ENCODE measurements at regions not wholly inside any gene's neighbourhood (a gene's known extent, or its start where the extent isn't known, plus 50 kb on each side); places are given as distances from the start of the nearest gene placed in this dataset.

GRCh38 chr15:77822631-77823230 lies 190.0 kb upstream of the LINGO1 start:
- Histone ChIP-seq H3K36me3 (ENCODE audit: control insufficient read depth, insufficient read depth, low read length) (no peaks in the 10 kb centered on the region), H3K27me3 (ENCODE audit: control insufficient read depth, insufficient read depth, low read length) (peaks cover 19% of the 10 kb centered on the region), H3K4me3 (ENCODE audit: low read depth, low read length) (no peak overlapping the region)
- no peak for TF ChIP-seq CTCF (IDR thresholded peaks at IDR 0.05; ENCODE audit: insufficient read depth, low read length, severe bottlenecking)
- FAIRE-seq, result no peak
- DNase-seq (ENCODE audit: low read depth), result no peak

- no peaks in the 10 kb centered on the region for H3K36me3 ChIP-seq (ENCODE audit: control insufficient read depth, insufficient read depth, low read length)
- DNase-seq (ENCODE audit: low read depth) (no peak), FAIRE-seq (no peak)
- H3K27me3 ChIP-seq (ENCODE audit: control insufficient read depth, insufficient read depth, low read length), result peaks cover 23% of the 10 kb centered on the region
- no peak for TF ChIP-seq CTCF (IDR thresholded peaks at IDR 0.05; ENCODE audit: insufficient read depth, low read length, severe bottlenecking)
- no peak overlapping the region for H3K4me3 ChIP-seq (ENCODE audit: low read depth, low read length)
Measured at GRCh38 chr15:77821959-77822256, 189.2 kb upstream of the LINGO1 start.

- FAIRE-seq (peak; percentile 7), DNase-seq (ENCODE audit: low read depth) (peak; percentile 42)
- peak; percentile 89 for TF ChIP-seq CTCF (IDR thresholded peaks at IDR 0.05; ENCODE audit: insufficient read depth, low read length, severe bottlenecking)
- Histone ChIP-seq H3K27me3 (ENCODE audit: control insufficient read depth, insufficient read depth, low read length) (peaks cover 23% of the 10 kb centered on the region), H3K4me3 (ENCODE audit: low read depth, low read length) (no peak overlapping the region), H3K36me3 (ENCODE audit: control insufficient read depth, insufficient read depth, low read length) (no peaks in the 10 kb centered on the region)
Measured at GRCh38 chr15:77821188-77821958, 188.7 kb upstream of the LINGO1 start.

GRCh38 chr15:77819851-77820728 lies 187.4 kb upstream of the LINGO1 start:
- Histone ChIP-seq H3K36me3 (ENCODE audit: control insufficient read depth, insufficient read depth, low read length) (no peaks in the 10 kb centered on the region), H3K4me3 (ENCODE audit: low read depth, low read length) (no peak overlapping the region), H3K27me3 (ENCODE audit: control insufficient read depth, insufficient read depth, low read length) (peaks cover 23% of the 10 kb centered on the region)
- TF ChIP-seq CTCF (IDR thresholded peaks at IDR 0.05; ENCODE audit: insufficient read depth, low read length, severe bottlenecking), result peak; percentile 28
- FAIRE-seq (no peak), DNase-seq (ENCODE audit: low read depth) (no peak)

- H3K27me3 ChIP-seq (ENCODE audit: control insufficient read depth, insufficient read depth, low read length), result peaks cover 23% of the 10 kb centered on the region
- TF ChIP-seq CTCF (IDR thresholded peaks at IDR 0.05; ENCODE audit: insufficient read depth, low read length, severe bottlenecking), result no peak
- FAIRE-seq (no peak), DNase-seq (ENCODE audit: low read depth) (no peak)
- H3K36me3 ChIP-seq (ENCODE audit: control insufficient read depth, insufficient read depth, low read length), result no peaks in the 10 kb centered on the region
- H3K4me3 ChIP-seq (ENCODE audit: low read depth, low read length), result peak overlapping the region; percentile 17
Measured at GRCh38 chr15:77819048-77819850, 186.5 kb upstream of the LINGO1 start.
